Thoracic aorta (tissue), 2 donors: ENCODE measurements at regions not wholly inside any gene's neighbourhood (a gene's known extent, or its start where the extent isn't known, plus 50 kb on each side); places are given as distances from the start of the nearest gene placed in this dataset.

Experiments used
- ATAC-seq: fragments of 150-250 bp; one replicate; pipeline ENCODE4 v1.8.0; 2017; ENCODE audit warnings: low read depth; ENCODE audit not compliant: insufficient number of reproducible peaks, low FRiP score
- DNase-seq: peaks from one replicate; pipeline ENCODE4 v3.0.0-alpha.2; 2020; ENCODE audit warnings: low spot score
- H3K27ac ChIP-seq, 2 donors: fragments of 200-600 bp; sonication (generic); 1 replicate in 1 of 2; 2 replicates in 1 of 2; pipeline ENCODE4 v1.5.1; 2016; ENCODE audit warnings: mild to moderate bottlenecking in 2 of 2, moderate library complexity in 2 of 2
- H3K27me3 ChIP-seq: fragments of 200-600 bp; sonication (generic); replicated peaks from 2 replicates; pipeline ENCODE4 v1.6.0; 2016; ENCODE audit warnings: mild to moderate bottlenecking; ENCODE audit not compliant: insufficient read depth
- H3K36me3 ChIP-seq: fragments of 200-600 bp; sonication (generic); one replicate; pipeline ENCODE4 v1.5.1; 2016
- H3K4me1 ChIP-seq, 2 donors: fragments of 200-600 bp; sonication (generic); 1 replicate in 1 of 2; 2 replicates in 1 of 2; pipeline versions ENCODE4 v1.5.1 to v1.6.0; 2016; ENCODE audit warnings: low read depth in 2 of 2, mild to moderate bottlenecking in 1 of 2; ENCODE audit not compliant: control insufficient read depth in 1 of 2
- H3K4me3 ChIP-seq: fragments of 200-600 bp; sonication (generic); 2 replicates; pipeline ENCODE4 v1.5.1; 2016; ENCODE audit warnings: mild to moderate bottlenecking
- H3K9me3 ChIP-seq: fragments of 200-600 bp; sonication (generic); 2 replicates; pipeline ENCODE4 v1.5.1; 2016
- CTCF ChIP-seq: fragments of 200-600 bp; sonication (generic); IDR thresholded peaks from one replicate; pipeline ENCODE4 v1.5.1; 2019; ENCODE audit warnings: antibody characterized with exemption

- Histone ChIP-seq H3K9me3 (no peaks in the 10 kb centered on the region), H3K4me3 (no peak overlapping the region), H3K4me1 (peaks cover 0 to 17% of the 10 kb centered on the region in 2 donors), H3K27me3 (no peaks in the 10 kb centered on the region), H3K27ac (no peak overlapping the region), H3K36me3 (no peaks in the 10 kb centered on the region)
- TF ChIP-seq CTCF, result no peak
- DNase-seq (no peak), ATAC-seq (no peak)
Observed at GRCh38 chr1:232470711-232471110, 159.2 kb downstream of the SIPA1L2 start.

GRCh38 chr1:232468249-232468648 is 161.7 kb downstream of the SIPA1L2 start:
- Histone ChIP-seq H3K27me3 (no peaks in the 10 kb centered on the region), H3K4me3 (no peak overlapping the region), H3K36me3 (no peaks in the 10 kb centered on the region), H3K27ac (no peak overlapping the region), H3K9me3 (no peaks in the 10 kb centered on the region), H3K4me1 (peaks cover 0 to 10% of the 10 kb centered on the region in 2 donors)
- no peak for DNase-seq
- no peak for ATAC-seq
- no peak for TF ChIP-seq CTCF

GRCh38 chr1:232467073-232467760 is 162.7 kb downstream of the SIPA1L2 start:
- Histone ChIP-seq H3K27me3 (no peaks in the 10 kb centered on the region), H3K4me1 (no peaks in the 10 kb centered on the region), H3K4me3 (no peak overlapping the region), H3K27ac (no peak overlapping the region), H3K9me3 (no peaks in the 10 kb centered on the region), H3K36me3 (no peaks in the 10 kb centered on the region)
- no peak for TF ChIP-seq CTCF
- ATAC-seq (no peak), DNase-seq (no peak)

- no peak overlapping the region for H3K4me3 ChIP-seq
- no peaks in the 10 kb centered on the region for H3K4me1 ChIP-seq
- DNase-seq (no peak), ATAC-seq (no peak)
- H3K9me3 ChIP-seq, result no peaks in the 10 kb centered on the region
- H3K27me3 ChIP-seq, result no peaks in the 10 kb centered on the region
- H3K36me3 ChIP-seq, result no peaks in the 10 kb centered on the region
- TF ChIP-seq CTCF, result no peak
- H3K27ac ChIP-seq, result no peak overlapping the region
Observed at GRCh38 chr1:232464325-232464724, 165.6 kb downstream of the SIPA1L2 start.

GRCh38 chr1:232463225-232463624 is 166.7 kb downstream of the SIPA1L2 start:
- ATAC-seq, result no peak
- Histone ChIP-seq H3K4me1 (no peaks in the 10 kb centered on the region), H3K36me3 (no peaks in the 10 kb centered on the region), H3K4me3 (no peak overlapping the region), H3K27me3 (no peaks in the 10 kb centered on the region), H3K27ac (no peak overlapping the region), H3K9me3 (no peaks in the 10 kb centered on the region)
- DNase-seq, result no peak
- TF ChIP-seq CTCF, result no peak
